ENCODE measurements at regions not wholly inside any gene's neighbourhood (a gene's known extent, or its start where the extent isn't known, plus 50 kb on each side); places are given as distances from the start of the nearest gene placed in this dataset.
"Not testable (repeated sequence)": the region's sequence is repeated elsewhere in the genome, so short reads cannot be mapped to it uniquely, and the experiment has no call there.

DNA sequence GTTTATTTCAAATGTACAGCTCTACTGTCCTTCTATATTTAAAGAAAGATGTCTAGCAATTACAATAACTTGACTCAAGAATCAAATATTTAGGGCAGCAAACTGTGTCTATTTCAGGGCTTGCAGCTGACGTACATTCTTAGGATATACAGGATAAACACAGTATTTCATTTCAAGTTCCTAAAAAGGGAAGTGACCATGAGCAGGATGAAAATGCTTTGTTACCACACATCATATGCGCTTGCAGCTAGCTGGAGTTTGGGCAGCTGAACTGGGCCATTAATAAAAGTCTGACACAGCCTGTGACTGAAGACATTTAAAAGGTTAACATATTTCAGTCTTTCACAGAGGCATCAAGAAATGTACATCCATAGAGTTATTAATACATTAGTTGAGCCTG is 264.6 kb upstream of the TRIB2 start:
- DNase-seq (ENCODE audit: low spot score) = no peak

DNA sequence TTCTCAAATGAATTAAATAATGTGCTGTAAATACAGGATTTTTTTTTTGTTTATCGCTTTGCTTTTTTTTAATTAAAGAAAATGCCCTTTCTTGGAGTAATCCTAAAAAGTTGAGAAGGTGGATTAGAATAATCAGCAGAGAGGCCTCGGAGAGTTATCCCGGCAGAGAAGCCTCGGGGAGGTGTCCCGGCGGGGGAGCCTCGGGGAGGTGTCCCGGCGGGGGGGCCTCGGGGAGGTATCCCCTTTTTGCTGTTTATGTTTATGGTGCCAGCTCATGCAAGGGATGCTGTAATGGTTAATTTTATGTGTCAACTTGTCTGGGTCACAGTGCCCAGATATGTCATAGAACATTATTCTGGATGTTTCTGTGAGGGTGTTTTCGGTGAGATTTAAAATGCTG is 263.0 kb upstream of the TRIB2 start:
- DNase-seq (ENCODE audit: low spot score) = no peak

DNA sequence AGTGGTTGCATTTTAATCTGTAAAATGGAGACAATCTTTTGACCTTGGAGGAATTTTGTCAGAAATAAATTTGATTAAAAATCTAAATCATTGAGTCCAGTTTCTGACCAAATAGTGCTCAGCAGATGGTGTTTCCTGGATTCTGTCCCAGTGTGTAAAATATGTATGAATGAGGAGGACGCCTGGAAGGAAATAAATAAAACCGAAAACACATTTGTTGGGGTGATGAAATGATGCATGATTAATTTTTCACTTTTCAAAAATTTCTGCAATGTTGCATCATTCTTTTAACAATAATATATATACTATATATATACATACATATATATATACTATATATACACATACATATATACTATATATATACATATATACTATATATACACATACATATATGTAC is 261.1 kb upstream of the TRIB2 start:
- no peak for DNase-seq (ENCODE audit: low spot score)

DNA sequence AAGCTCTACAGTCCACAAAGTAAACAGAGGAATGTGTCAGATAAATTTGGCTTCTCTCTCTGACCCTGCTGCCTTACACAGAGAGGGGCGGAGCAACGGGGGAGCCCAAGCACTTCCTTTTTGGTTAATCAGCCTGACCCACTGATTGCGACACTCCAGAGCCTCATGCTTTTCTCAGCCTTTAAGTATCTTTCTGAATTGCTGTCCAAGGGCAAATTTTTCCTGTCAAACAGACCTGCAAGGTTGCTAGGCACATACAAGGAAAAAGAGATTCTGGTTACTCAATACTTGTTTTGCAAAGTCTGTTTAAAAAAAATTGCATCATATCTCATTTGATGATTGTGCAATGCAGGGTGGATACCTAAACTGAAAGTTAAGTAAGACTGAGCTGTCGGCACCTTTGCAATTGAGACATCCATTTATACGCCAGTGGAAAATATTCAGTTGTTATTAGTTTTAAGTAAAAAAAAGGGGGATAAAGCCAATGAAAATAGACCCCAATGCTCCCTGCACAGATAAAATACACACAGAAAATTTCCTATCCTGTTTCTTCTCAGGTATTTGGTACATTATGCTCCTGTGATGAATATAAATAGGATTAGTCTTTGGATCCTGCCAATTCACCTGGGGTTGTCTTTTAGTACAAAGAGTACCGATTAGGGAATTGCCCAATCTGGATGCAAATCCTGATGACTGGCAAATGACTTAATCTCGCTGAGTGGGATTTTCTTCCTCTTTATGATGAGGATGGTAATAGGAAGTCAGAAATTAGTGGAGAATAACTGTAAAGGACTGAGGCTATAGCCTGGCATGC is 260.2 kb upstream of the TRIB2 start:
- DNase-seq (ENCODE audit: low spot score) = peak; percentile 78

DNA sequence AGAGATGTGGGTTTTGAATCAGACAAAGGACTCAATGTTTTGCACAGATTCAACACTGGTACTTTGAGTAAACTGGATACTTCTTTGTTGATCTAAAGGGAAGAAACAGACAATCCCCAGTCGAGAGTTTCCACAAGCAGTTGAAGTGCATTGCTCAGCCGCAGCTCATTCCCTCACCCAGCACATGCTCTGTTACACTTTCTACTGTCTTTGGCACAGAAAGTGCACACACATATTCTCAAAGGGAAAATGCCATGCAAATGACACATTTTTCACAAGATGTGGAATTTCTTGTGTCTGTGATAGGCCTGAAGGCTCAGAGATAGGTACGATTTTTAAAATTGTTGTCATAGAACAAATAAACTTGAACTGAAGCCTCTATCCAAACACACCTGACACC is 258.9 kb upstream of the TRIB2 start:
- no peak for DNase-seq (ENCODE audit: low spot score)

DNA sequence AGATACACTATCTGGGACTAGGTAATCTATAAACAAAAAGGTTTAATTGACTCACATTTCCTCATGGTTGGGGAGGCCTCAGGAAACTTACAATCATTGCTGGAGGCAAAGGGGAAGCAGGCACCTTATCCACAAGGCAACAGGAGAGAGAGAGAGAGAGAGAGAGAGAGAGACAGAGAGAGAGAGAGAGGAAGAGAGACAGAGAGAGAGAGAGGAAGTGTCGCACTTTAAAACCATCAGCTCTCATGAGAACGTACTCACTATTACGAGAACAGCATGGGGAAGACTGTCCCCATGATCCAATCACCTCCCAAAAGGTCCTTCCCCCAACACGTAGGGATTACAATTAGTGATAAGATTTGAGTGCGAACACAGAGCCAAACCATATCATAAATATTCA is 253.5 kb upstream of the TRIB2 start:
- no peak for DNase-seq (ENCODE audit: low spot score)

DNA sequence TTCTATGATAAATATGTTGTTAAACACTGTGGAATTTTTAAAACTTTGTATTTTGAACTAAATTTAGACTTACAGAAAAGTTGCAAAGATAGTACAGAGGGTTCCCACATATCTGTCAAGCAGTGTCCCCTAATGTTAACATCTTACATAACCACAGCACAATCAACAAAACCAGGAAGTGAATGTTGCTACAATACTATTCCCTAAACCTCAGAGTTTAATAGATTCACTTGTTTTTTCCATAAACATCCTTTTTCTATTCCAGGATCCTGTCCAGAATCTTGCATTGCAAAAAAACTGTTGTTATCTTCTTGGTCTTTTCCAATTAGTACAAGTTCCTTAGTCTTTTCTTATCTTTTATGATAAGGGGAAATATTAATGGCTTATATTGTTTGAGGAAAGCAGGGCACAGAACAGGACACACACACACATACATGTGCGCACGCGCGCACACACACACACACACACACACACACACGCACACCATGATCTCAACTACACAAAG is 251.1 kb upstream of the TRIB2 start:
- no peak for DNase-seq (ENCODE audit: low spot score)

DNA sequence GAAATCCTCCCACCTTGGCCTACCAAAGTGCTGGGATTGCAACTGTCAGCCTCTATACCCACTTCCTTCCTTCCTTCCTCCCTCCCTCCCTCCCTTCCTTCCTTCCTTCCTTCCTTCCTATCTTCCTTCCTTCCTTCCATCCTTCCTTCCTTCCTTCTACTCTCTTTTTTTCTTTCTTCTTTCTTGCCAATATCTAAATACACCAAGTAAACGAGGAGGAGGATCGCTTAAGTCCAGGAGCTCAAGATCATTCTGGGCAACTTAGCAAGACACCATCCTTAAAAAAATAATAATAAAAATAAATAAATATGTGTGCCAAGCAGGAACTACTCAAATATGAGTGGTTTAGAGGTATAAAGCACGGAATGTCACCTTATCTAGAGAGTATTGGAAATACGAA is 249.4 kb upstream of the TRIB2 start:
- DNase-seq (ENCODE audit: low spot score) = no peak

DNA sequence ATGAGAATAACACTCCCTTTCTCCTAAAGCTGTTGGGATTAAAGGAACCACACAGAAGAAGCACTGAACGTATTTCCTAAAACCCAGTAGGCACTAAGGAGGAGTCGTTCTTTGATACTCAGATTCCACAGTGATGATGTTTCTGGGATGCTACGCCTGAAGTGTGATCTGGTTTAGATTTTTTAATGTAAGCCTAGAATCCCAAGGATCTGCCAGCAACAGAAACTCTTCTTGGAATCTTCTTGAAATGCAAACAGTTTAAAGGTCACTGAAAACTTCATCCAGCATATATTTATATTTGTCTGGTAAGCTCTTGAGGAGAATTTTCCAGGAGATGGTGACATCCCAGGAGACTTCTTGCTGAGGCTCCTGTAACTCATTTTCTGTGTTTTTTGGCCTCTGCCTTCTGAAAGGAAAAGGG is 247.6 kb upstream of the TRIB2 start:
- DNase-seq (ENCODE audit: low spot score) = no peak

DNA sequence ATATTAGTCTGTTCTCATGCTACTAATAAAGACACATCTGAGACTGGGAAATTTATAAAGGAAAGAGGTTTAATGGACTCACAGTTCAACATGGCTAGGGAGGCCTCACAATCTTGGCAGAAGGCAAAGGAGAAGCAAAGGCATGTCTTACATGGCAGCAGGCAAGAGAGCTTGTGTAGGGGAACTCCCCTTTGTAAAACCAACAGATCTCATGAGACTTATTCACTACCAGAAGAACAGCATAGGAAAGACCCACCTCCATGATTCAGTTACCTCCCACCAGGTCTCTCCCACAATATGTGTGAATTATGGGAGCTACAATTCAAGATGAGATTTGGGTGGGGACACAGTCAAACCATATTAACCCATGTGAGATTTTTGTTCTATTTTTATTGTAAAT is 244.5 kb upstream of the TRIB2 start:
- not testable (repeated sequence) for DNase-seq (ENCODE audit: low spot score)

DNA sequence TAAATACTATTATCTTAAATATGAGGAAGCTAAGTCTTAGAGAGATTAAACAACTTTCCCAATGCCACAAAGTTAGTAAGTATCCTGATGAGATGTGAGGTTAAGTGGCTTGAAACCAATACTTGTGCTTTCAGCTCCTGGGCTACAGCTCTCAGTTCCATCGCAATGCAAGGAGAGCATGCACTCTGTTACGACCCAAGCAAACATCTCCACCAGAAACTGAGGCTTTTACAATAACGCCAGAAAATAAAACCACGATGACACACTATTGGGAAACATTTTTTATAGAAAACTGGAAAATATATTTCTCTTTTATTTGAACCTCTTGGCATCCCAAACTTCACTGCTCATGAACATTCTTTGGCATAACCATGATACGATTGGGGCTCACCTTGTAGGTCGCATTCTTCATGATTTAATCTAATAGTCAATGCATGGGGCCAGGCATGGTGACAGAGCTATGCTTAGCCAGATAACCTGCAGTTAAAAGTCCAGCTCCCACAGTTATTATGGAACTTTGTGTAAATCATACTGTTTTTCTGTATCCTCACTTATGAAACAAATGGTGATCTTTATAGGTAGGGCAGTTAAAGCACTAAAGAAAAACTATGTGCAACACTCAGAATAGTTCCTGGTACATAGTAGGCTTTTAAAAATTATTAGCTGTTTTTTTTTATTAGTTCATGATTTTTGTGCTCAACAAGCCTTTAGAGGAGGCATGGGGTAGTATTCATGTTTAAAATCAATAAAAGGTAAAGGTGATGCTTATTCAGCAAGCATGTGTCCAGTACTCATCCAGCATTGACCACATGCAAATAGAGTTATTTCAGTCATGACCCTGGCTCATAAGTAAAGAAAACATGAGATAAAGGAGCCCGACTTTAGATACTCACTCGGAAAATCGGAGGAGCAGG is 238.3 kb upstream of the TRIB2 start:
- DNase-seq (ENCODE audit: low spot score) = no peak

DNA sequence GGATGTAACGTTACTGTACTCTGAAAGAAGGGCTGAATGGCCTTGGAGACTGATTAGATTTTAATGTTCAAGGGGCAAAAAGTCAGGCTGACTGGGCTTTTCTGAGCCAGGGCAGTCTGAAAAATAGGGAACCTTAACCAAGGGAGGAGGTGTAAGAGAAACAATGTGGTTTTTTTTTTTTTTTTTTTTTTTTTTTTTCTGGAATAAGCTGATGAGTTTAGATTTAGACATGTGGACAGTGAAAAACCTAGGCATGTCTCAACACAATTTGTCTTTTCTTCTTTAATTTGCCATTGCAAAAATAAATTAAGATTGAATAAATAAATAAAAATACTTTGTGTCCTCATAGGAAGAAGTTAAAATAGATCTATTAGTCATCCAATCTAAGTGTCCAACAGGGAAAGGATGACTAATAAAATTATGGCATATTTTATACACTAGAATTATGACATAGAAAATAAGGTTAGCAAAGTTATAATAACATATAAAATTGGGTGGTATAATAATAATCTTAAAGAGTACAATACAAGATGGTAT is 237.6 kb upstream of the TRIB2 start:
- no peak for DNase-seq (ENCODE audit: low spot score)

DNA sequence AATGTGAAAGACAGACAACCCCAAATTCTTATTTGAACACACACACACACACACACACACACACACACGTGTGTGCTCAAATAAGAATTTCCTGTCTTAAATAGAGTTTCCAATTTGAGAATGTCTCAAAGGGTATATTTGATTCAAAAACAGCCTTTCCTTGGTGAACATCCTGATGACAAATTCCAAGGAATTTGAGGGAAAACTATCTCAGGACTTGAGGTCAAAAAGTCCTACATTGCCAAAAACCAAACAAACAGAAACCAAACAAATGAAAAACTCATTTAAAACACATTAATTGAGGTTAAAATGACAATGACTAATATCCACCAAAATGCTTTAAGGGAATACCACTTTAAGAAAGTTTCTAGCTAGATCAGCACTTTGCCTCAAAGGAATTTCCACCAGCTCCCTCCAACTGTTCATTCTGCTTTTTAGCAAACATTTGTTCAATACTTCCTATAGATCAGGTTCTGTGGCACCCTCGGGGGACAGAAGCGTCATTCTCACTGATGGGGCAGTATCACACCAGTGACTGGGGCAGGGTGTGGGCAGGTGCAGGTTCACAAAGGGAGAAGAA is 232.1 kb upstream of the TRIB2 start:
- DNase-seq (ENCODE audit: low spot score) = no peak

DNA sequence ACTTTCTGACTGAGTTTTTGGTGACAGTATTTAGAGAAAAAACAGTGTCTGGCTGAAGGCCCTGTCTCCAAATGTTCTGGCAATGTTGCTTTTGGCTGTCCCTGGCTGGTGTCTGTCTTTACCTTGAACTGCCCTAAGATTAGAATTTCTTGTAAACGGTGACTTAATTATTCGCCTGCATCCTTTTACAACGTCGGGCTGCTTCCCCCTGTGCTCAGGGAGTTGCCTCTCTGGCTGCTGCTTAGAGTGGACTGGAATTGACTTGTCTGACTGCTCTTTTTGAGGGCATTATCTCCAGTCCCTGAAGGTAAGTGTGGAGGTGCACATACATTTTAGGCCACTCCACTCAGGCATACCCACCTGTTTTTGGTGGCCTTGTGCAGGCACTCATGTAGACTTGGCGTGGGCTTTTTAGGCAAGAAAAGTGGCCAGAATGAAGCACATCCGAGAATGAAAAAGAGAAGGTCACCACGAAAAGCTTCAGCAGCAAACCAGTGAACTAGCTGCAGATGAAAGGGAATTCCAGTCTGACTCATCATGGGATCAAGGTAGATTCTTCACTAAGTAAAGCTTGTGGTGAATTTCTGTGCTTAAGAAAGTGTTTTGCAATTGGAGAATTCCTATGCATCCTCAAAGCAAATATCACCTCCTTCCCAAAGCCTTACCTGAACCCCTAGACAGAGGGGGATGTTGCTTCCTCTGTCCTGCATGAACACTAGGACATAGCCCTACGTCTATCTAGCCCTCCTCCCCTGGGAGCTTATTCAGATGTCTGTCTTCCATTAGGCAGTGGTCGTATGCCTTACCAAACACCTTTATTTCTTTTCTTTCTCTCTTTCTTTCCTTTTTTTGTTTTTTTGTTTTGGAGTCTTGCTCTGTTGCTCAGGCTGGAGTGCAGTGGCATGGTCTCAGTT is 230.3 kb upstream of the TRIB2 start:
- no peak for DNase-seq (ENCODE audit: low spot score)

DNA sequence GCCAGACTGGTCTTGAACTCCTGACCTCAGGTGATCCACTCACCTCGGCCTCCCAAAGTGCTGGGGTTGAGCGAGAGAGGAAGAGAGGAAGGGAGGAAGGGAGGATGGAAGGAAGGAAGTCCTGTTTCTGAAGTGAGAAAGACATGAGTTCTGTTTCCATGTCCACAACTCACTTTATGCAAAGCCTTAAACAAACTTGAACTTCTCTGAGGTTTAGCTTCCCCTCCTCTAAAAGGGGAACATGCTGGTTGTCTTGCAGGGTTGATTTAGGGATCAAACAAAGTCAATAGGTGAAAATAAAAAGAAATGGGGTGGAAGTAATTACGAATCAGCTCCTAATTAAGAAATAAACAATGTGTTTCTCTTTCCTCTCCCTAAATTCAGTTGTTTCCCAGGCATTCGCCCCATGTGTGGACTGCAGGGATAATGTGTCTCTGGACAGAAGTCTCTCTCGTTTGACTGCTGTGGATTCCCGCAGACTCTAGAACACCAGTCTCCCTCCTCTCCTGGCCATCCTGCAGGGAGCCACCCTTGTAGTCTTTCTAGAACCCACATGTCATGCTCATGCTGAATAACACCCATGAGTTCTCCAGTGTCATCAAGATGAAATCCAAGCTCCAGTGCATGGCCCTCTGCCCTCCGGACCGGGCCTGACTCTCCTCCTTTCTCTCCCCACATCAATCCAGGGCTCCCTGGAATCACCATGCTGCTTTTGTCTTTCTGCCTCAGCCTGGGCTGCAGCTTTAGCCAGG is 229.3 kb upstream of the TRIB2 start:
- DNase-seq (ENCODE audit: low spot score) = peak; percentile 36

DNA sequence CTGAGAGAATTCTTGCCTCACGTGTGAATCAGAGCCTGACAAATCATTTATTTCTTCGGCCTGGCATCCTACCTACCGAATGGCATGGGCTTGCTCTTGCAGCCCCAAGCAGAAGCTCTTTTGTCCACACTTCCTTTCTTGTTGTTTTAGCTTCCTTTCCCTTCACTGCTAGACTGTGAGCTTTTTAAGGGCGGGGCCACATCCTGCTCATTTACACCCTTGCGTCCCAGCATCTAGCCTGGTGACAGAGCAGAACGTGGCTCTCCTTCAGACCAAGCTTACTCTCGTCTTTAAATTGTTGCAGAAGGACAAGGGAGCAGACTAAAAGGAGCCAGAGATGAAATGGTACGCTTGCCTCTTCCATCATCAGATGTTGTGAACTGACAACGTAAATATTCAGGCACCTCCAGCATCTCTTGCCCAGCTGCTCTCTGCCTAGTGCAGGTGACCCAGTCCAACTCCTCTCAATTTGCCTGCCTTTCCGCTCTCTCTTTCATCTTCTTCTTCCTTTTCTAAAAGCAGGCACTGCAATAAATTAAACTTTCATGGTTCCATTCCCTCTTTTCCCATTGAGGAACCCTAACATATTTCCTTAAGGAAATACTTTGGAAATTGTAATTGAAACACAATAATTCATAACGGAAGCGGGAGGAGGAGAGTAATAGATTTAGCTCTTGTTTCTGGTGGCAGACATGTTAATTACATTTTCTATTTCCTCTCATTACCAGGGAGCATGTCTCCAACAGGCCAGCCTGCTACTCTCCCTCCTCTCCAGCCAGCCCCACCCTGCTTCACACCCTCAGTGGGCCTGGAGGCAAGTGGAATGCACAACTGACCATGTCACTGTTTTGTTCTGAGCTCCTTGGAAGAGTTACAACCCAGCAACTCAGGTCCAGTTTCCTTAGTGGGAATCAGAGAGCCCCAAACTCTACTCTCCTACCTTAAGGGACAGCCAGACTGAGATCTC is 228.1 kb upstream of the TRIB2 start:
- DNase-seq (ENCODE audit: low spot score) = peak; percentile 33

DNA sequence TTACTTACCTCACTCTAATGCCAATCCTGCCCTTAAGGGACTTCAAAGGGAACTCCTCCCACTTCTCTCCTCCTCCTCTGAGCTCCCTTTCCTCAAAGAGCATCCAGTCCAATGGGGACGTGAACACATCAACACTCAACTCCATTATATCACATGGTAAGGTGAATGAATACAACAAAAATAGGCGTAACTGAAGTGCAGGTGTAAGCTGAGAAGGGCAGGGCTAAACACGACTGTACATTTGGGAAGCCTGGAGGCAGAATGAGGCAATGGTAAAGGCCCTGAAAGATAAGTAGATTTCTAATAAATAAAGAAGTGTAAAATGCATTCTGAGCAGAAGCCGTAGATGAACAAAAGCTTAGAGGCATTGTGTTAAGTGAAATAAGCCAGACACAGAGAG is 226.1 kb upstream of the TRIB2 start:
- no peak for DNase-seq (ENCODE audit: low spot score)

DNA sequence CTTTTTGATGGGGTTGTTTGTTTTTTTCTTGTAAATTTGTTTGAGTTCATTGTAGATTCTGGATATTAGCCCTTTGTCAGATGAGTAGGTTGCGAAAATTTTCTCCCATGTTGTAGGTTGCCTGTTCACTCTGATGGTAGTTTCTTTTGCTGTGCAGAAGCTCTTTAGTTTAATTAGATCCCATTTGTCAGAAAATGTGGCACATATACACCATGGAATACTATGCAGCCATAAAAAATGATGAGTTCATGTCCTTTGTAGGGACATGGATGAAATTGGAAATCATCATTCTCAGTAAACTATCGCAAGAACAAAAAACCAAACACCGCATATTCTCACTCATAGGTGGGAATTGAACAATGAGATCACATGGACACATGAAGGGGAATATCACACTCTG is 224.4 kb upstream of the TRIB2 start:
- DNase-seq (ENCODE audit: low spot score) = not testable (repeated sequence)

DNA sequence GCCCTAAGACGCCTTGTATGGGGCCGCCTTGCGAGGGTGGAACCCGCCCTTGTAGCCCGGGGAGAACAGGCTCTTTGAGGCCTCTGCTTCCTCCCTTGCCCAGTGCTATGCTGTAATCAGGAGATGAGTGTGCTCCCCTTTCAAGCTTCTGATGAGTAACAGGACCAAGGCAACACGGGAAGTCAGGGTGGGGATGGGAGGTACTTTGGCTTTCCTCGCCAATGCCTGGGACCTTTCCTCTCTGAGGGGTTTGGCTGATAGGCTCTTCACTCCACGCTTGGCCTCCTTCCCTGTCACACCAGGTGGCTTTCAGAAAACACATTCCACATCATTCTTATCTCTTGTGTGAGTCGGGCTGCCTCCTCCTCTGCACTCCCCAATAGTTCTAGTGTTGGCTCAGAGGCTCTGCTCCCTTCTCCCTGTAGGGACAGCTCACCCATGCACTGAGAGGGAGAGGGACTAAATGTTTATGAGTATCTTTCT is 223.7 kb upstream of the TRIB2 start:
- DNase-seq (ENCODE audit: low spot score) = no peak

Measured in germinal center (tissue), 1 donor.